Uterus (tissue), 2 donors: ENCODE measurements at regions not wholly inside any gene's neighbourhood (a gene's known extent, or its start where the extent isn't known, plus 50 kb on each side); places are given as distances from the start of the nearest gene placed in this dataset.

Source experiments
- CTCF ChIP-seq, 4 experiments: fragments of 200-600 bp in 2 of 4; fragments of 450-650 bp in 2 of 4; sonication (generic) in 2 of 4; IDR thresholded peaks; one replicate each; pipeline ENCODE4 v1.5.1; 2016 to 2019; ENCODE audit warnings: antibody characterized with exemption in 4 of 4, mild to moderate bottlenecking in 2 of 4, moderate library complexity in 1 of 4
- POLR2A ChIP-seq, 2 donors: fragments of 450-650 bp; IDR thresholded peaks; one replicate each; pipeline ENCODE4 v1.6.1; 2016; ENCODE audit warnings: antibody characterized with exemption in 2 of 2, mild to moderate bottlenecking in 1 of 2, moderate library complexity in 1 of 2

DNA sequence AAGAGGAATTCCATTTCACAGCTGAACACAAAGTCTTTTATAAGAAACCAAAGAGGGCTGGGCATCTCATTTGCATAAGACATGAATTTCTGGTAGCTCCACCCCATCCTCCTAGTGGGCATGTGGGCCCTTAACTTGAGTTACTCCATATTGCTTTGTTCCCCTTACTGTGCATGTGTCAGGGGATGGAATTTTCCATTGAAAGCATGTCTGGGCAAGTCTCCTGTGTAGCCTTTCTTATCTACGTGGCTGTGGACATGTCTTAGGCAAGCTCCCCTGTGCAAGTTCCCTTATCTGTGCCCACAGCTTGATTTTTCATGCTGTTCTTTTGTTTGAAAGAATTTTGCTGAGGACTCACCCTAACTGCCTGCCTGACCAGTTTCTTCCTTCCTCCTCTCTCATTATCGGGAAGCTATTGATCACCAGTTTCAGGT lies 123.5 kb upstream of the JADE1 start:
- TF ChIP-seq POLR2A (IDR thresholded peaks at IDR 0.05) (no peak), CTCF (IDR thresholded peaks at IDR 0.05) (no peak)
